ENCODE measurements at regions not wholly inside any gene's neighbourhood (a gene's known extent, or its start where the extent isn't known, plus 50 kb on each side); places are given as distances from the start of the nearest gene placed in this dataset.

- ChIA-PET POLR2A (no interaction called here), CTCF (no interaction called here)
- H3K36me3 ChIP-seq (ENCODE audit: control insufficient read depth in 2 of 2, insufficient read depth in 1 of 2, low read length in 2 of 2) = no peaks in the 10 kb centered on the region
- no peaks in the 10 kb centered on the region for H3K4me1 ChIP-seq (ENCODE audit: control insufficient read depth, insufficient read depth, low read length)
- no peak overlapping the region for H3K4me3 ChIP-seq (ENCODE audit: low read depth, low read length)
- no peaks in the 10 kb centered on the region for H3K9me3 ChIP-seq (ENCODE audit: control insufficient read depth, insufficient read depth, low read depth, low read length)
- no peak for TF ChIP-seq KLF7 (tag by site-specific recombination; IDR thresholded peaks at IDR 0.05; ENCODE audit: borderline replicate concordance)
- TF ChIP-seq ZNF654 (tag by site-specific recombination; IDR thresholded peaks at IDR 0.05; ENCODE audit: low read depth) = no peak
- TF ChIP-seq GLI4 (tag by site-specific recombination; IDR thresholded peaks at IDR 0.05) = no peak
- no peak overlapping the region for H3K27ac ChIP-seq (ENCODE audit: extremely low read depth, low read depth, low read length)
These were observed 1325.1 kb downstream of the SLC16A7 start for GRCh38 chr12:60920841-60921495.

GRCh38 chr12:60921541-60921940, 1325.7 kb downstream of the SLC16A7 start:
- POLR2A ChIA-PET = no interaction called here
- H3K27ac ChIP-seq (ENCODE audit: extremely low read depth, low read depth, low read length) = no peak overlapping the region
- CTCF ChIA-PET = no interaction called here
- no peaks in the 10 kb centered on the region for H3K9me3 ChIP-seq (ENCODE audit: control insufficient read depth, insufficient read depth, low read depth, low read length)
- no peaks in the 10 kb centered on the region for H3K4me1 ChIP-seq (ENCODE audit: control insufficient read depth, insufficient read depth, low read length)
- H3K36me3 ChIP-seq (ENCODE audit: control insufficient read depth in 2 of 2, insufficient read depth in 1 of 2, low read length in 2 of 2) = no peaks in the 10 kb centered on the region
- TF ChIP-seq ZNF302 (tag by site-specific recombination; IDR thresholded peaks at IDR 0.05; ENCODE audit: low read depth) = no peak
- no peak for TF ChIP-seq ZNF514 (tag by site-specific recombination; IDR thresholded peaks at IDR 0.05)
- no peak for TF ChIP-seq ZBTB10 (tag by site-specific recombination; IDR thresholded peaks at IDR 0.05)
- no peak for TF ChIP-seq HIC1 (tag by site-specific recombination; IDR thresholded peaks at IDR 0.05)
- no peak for TF ChIP-seq ZNF202 (tag by site-specific recombination; IDR thresholded peaks at IDR 0.05; ENCODE audit: borderline replicate concordance)
- TF ChIP-seq ZBTB8A (tag by site-specific recombination; IDR thresholded peaks at IDR 0.05) = no peak
- TF ChIP-seq ZNF2 (tag by site-specific recombination; IDR thresholded peaks at IDR 0.05) = no peak
- no peak overlapping the region for H3K4me3 ChIP-seq (ENCODE audit: low read depth, low read length)

- POLR2A ChIA-PET = no interaction called here
- Histone ChIP-seq H3K27ac (ENCODE audit: extremely low read depth, low read depth, low read length) (no peak overlapping the region), H3K9me3 (ENCODE audit: control insufficient read depth, insufficient read depth, low read depth, low read length) (no peaks in the 10 kb centered on the region), H3K4me3 (ENCODE audit: low read depth, low read length) (no peak overlapping the region), H3K36me3 (ENCODE audit: control insufficient read depth in 2 of 2, insufficient read depth in 1 of 2, low read length in 2 of 2) (no peaks in the 10 kb centered on the region), H3K4me1 (ENCODE audit: control insufficient read depth, insufficient read depth, low read length) (no peaks in the 10 kb centered on the region)
- CTCF ChIA-PET = no interaction called here
- TF ChIP-seq ZBTB17 (tag by site-specific recombination; IDR thresholded peaks at IDR 0.05) (no peak), ZNF416 (tag by site-specific recombination; IDR thresholded peaks at IDR 0.05) (no peak)
These were observed 1330.4 kb downstream of the SLC16A7 start for GRCh38 chr12:60926256-60926655.

- H3K4me3 ChIP-seq (ENCODE audit: low read depth, low read length) = no peak overlapping the region
- H3K9me3 ChIP-seq (ENCODE audit: control insufficient read depth, insufficient read depth, low read depth, low read length) = no peaks in the 10 kb centered on the region
- H3K27ac ChIP-seq (ENCODE audit: extremely low read depth, low read depth, low read length) = no peak overlapping the region
- CTCF ChIA-PET = no interaction called here
- H3K36me3 ChIP-seq (ENCODE audit: control insufficient read depth in 2 of 2, insufficient read depth in 1 of 2, low read length in 2 of 2) = no peaks in the 10 kb centered on the region
- H3K4me1 ChIP-seq (ENCODE audit: control insufficient read depth, insufficient read depth, low read length) = no peaks in the 10 kb centered on the region
- POLR2A ChIA-PET = no interaction called here
- TF ChIP-seq KLF10 (tag by site-specific recombination; IDR thresholded peaks at IDR 0.05) (no peak), ZNF621 (tag by site-specific recombination; IDR thresholded peaks at IDR 0.05) (no peak), ZNF24 (tag by site-specific recombination; IDR thresholded peaks at IDR 0.05) (no peak), SCRT1 (tag by site-specific recombination; IDR thresholded peaks at IDR 0.05; ENCODE audit: borderline replicate concordance) (no peak), ZNF423 (tag by site-specific recombination; IDR thresholded peaks at IDR 0.05) (no peak), SP7 (tag by site-specific recombination; IDR thresholded peaks at IDR 0.05) (no peak), RBAK (tag by site-specific recombination; IDR thresholded peaks at IDR 0.05) (no peak), ZNF391 (tag by site-specific recombination; IDR thresholded peaks at IDR 0.05; ENCODE audit: borderline replicate concordance, low read depth) (no peak), GFI1B (tag by site-specific recombination; IDR thresholded peaks at IDR 0.05) (no peak), ZNF48 (tag by site-specific recombination; IDR thresholded peaks at IDR 0.05) (no peak), ZNF654 (tag by site-specific recombination; IDR thresholded peaks at IDR 0.05; ENCODE audit: low read depth) (no peak)
These were observed 1330.1 kb upstream of the USP15 start for GRCh38 chr12:60930151-60930550.

Measured in HEK293 (cell line).